HG02981 (cell line): ENCODE measurements at regions not wholly inside any gene's neighbourhood (a gene's known extent, or its start where the extent isn't known, plus 50 kb on each side); places are given as distances from the start of the nearest gene placed in this dataset.

ENCODE experiments used
- ATAC-seq: cut with Tn5 transposase; IDR thresholded peaks from one replicate; pipeline ENCODE4 v1.9.1; 2021; ENCODE audit warnings: mild to moderate bottlenecking, moderate library complexity; ENCODE audit not compliant: unreplicated experiment

- no peak for ATAC-seq
These were observed 220.7 kb downstream of the HLX start for GRCh38 chr1:221099747-221100595.

GRCh38 chr1:221100611-221101010, 221.4 kb downstream of the HLX start:
- ATAC-seq, result no peak

GRCh38 chr1:221101807-221102605, 222.8 kb downstream of the HLX start:
- ATAC-seq, result no peak

GRCh38 chr1:221104596-221104995, 225.4 kb downstream of the HLX start:
- ATAC-seq, result no peak

GRCh38 chr1:221105578-221105977, 226.3 kb downstream of the HLX start:
- ATAC-seq, result no peak

GRCh38 chr1:221106616-221107015, 227.4 kb downstream of the HLX start:
- ATAC-seq, result no peak

GRCh38 chr1:221109930-221110329, 230.7 kb downstream of the HLX start:
- no peak for ATAC-seq

- ATAC-seq, result no peak
These were observed 237.9 kb downstream of the HLX start for GRCh38 chr1:221117133-221117532.

GRCh38 chr1:221117548-221117951, 238.3 kb downstream of the HLX start:
- ATAC-seq, result no peak

GRCh38 chr1:221118176-221118937, 239.1 kb downstream of the HLX start:
- ATAC-seq, result no peak

- ATAC-seq, result no peak
These were observed 239.7 kb downstream of the HLX start for GRCh38 chr1:221118938-221119320.

- ATAC-seq, result no peak
These were observed 243.3 kb downstream of the HLX start for GRCh38 chr1:221122501-221122900.

GRCh38 chr1:221125976-221126375, 246.7 kb downstream of the HLX start:
- ATAC-seq, result no peak

- no peak for ATAC-seq
These were observed 258.4 kb downstream of the HLX start for GRCh38 chr1:221137666-221138065.

- ATAC-seq, result no peak
These were observed 259.3 kb downstream of the HLX start for GRCh38 chr1:221138516-221138915.

GRCh38 chr1:221139991-221140390, 260.7 kb downstream of the HLX start:
- no peak for ATAC-seq

- no peak for ATAC-seq
These were observed 261.9 kb downstream of the HLX start for GRCh38 chr1:221141096-221141495.

- ATAC-seq, result no peak
These were observed 262.5 kb downstream of the HLX start for GRCh38 chr1:221141606-221142285.

GRCh38 chr1:221148660-221149059, 269.4 kb downstream of the HLX start:
- ATAC-seq, result no peak

GRCh38 chr1:221149111-221149510, 269.9 kb downstream of the HLX start:
- no peak for ATAC-seq

- no peak for ATAC-seq
These were observed 270.4 kb downstream of the HLX start for GRCh38 chr1:221149555-221150075.
